SK-N-MC (cell line): ENCODE measurements at regions not wholly inside any gene's neighbourhood (a gene's known extent, or its start where the extent isn't known, plus 50 kb on each side); places are given as distances from the start of the nearest gene placed in this dataset.

Source experiments
- EZH2 ChIP-seq: fragments of 200-600 bp; sonication (generic); IDR thresholded peaks from one replicate; pipeline ENCODE4 v1.6.1; 2017; ENCODE audit warnings: antibody characterized with exemption
- FOXP2 ChIP-seq: optimal IDR thresholded peaks from 2 replicates; pipeline ENCODE3; 2011; ENCODE audit warnings: mild to moderate bottlenecking, moderate library complexity; ENCODE audit not compliant: insufficient read depth; ENCODE audit errors: extremely low read length, control extremely low read depth
- POLR2AphosphoS5 ChIP-seq: IDR thresholded peaks from 2 replicates; pipeline ENCODE4 v1.6.1; 2012; ENCODE audit warnings: mild to moderate bottlenecking, low read depth, low read length, borderline replicate concordance

- no peak for TF ChIP-seq EZH2
- TF ChIP-seq POLR2AphosphoS5, result no peak
- TF ChIP-seq FOXP2, result no peak
These were observed 104.1 kb downstream of the C11orf87 start for GRCh38 chr11:109526061-109526460.
